HCT116 (cell line): ENCODE measurements at regions not wholly inside any gene's neighbourhood (a gene's known extent, or its start where the extent isn't known, plus 50 kb on each side); places are given as distances from the start of the nearest gene placed in this dataset.

ENCODE experiments used
- ATAC-seq: fragments of 200-7000 bp; cut with Tn5 transposase; 2 replicates; pipeline ENCODE4 v1.9.1; 2020; ENCODE audit warnings: mild to moderate bottlenecking, moderate library complexity
- BruUV-seq: library from RNA; stranded (reverse); fragments of 400-500 nt; replicated peaks from 2 replicates; lab custom pipeline; 2021; lab: Mats Ljungman, UMichigan
- CTCF ChIA-PET: fragments of 300-600 bp; sonication (Branson Sonifier 250); formaldehyde crosslinking; loops from one replicate; lab custom pipeline; 2021; ENCODE audit warnings: antibody characterized with exemption; lab: Charles Lee
- POLR2A ChIA-PET: fragments of 300-600, 350-600 bp; sonication (Branson Sonifier 250); formaldehyde crosslinking; loops from one replicate; lab custom pipeline; 2021; ENCODE audit warnings: antibody characterized with exemption; lab: Charles Lee
- RAD21 ChIA-PET, 2 experiments: fragments of 300-600 bp; sonication (Branson Sonifier 250); formaldehyde crosslinking; loops; one replicate each; lab custom pipeline; 2023; ENCODE audit warnings: low total read pairs in 2 of 2; ENCODE audit not compliant: uncharacterized antibody in 2 of 2, unreplicated experiment in 2 of 2, low non-redundant PET in 1 of 2; lab: Charles Lee
- DNase-seq: peaks from one replicate; pipeline ENCODE4 v3.0.0-alpha.2; 2010; ENCODE audit warnings: low read depth, low spot score
- H2AFZ ChIP-seq: fragments of 200-600 bp; shearing (Covaris generic), sonication (generic); 2 replicates; pipeline ENCODE4 v1.6.1; 2017; ENCODE audit warnings: low read depth, mixed run types, mixed read lengths, antibody characterized with exemption, low read length; ENCODE audit not compliant: poor library complexity, severe bottlenecking
- H3K27ac ChIP-seq: 2 replicates; pipeline ENCODE4 v1.5.1; 2012; ENCODE audit warnings: low read depth, low read length
- H3K27me3 ChIP-seq: fragments of 200-600 bp; sonication (generic); 2 replicates; pipeline ENCODE4 v1.6.1; 2016; ENCODE audit warnings: mixed run types, low read length, mixed read lengths; ENCODE audit not compliant: insufficient read depth
- H3K36me3 ChIP-seq, 2 experiments: fragments of 200-500 bp in 1 of 2; fragments of 200-600 bp in 1 of 2; sonication (Bioruptor generic) in 1 of 2; sonication (generic) in 1 of 2; 2 replicates each; pipeline versions ENCODE4 v1.5.1 to v1.6.1; 2014 to 2016; ENCODE audit warnings: low read length in 2 of 2, inconsistent platforms in 1 of 2, mixed read lengths in 1 of 2, mixed run types in 1 of 2; ENCODE audit not compliant: insufficient read depth in 2 of 2, control insufficient read depth in 1 of 2
- H3K4me1 ChIP-seq, 2 experiments: fragments of 200-600 bp in 1 of 2; sonication (generic) in 1 of 2; 2 replicates each; pipeline versions ENCODE4 v1.5.1 to v1.6.1; 2012 to 2017; ENCODE audit warnings: low read length in 2 of 2, inconsistent platforms in 1 of 2, mild to moderate bottlenecking in 1 of 2, mixed read lengths in 1 of 2, mixed run types in 1 of 2, moderate library complexity in 1 of 2; ENCODE audit not compliant: insufficient read depth in 2 of 2, control insufficient read depth in 1 of 2
- H3K4me2 ChIP-seq: fragments of 200-600 bp; sonication (generic); 2 replicates; pipeline ENCODE4 v1.6.1; 2017; ENCODE audit warnings: mixed run types, low read length, mixed read lengths
- H3K4me3 ChIP-seq, 2 experiments: fragments of 200-600 bp in 1 of 2; sonication (generic) in 1 of 2; replicated peaks in 1 of 2; 2 replicates each; pipeline ENCODE4 v1.5.1; 2011 to 2016; ENCODE audit warnings: low read length in 2 of 2, control low read depth in 1 of 2, low read depth in 1 of 2, mild to moderate bottlenecking in 1 of 2, mixed read lengths in 1 of 2, mixed run types in 1 of 2
- H3K79me2 ChIP-seq: fragments of 200-600 bp; sonication (generic); 2 replicates; pipeline ENCODE4 v1.6.1; 2017; ENCODE audit warnings: mild to moderate bottlenecking, mixed run types, low read length, moderate library complexity, mixed read lengths; ENCODE audit not compliant: insufficient read depth
- H3K9ac ChIP-seq: fragments of 200-600 bp; sonication (generic); 2 replicates; pipeline ENCODE4 v1.6.1; 2016; ENCODE audit warnings: low read length, mixed read lengths
- H3K9me2 ChIP-seq: fragments of 200-600 bp; sonication (generic), shearing (Covaris generic); 2 replicates; pipeline ENCODE4 v1.6.1; 2017; ENCODE audit warnings: mixed run types, mild to moderate bottlenecking, moderate library complexity; ENCODE audit not compliant: insufficient read depth
- H3K9me3 ChIP-seq, 2 experiments: fragments of 200-500 bp in 1 of 2; fragments of 200-600 bp in 1 of 2; sonication (Bioruptor generic) in 1 of 2; sonication (generic) in 1 of 2; 2 replicates each; pipeline ENCODE4 v1.6.1; 2014 to 2017; ENCODE audit warnings: low read length in 2 of 2, mixed read lengths in 2 of 2, inconsistent platforms in 1 of 2, low read depth in 1 of 2, mild to moderate bottlenecking in 1 of 2, mixed run types in 1 of 2, moderate library complexity in 1 of 2; ENCODE audit not compliant: control insufficient read depth in 1 of 2, insufficient read depth in 1 of 2
- H4K20me1 ChIP-seq: fragments of 200-600 bp; sonication (generic), shearing (Covaris generic); 2 replicates; pipeline ENCODE4 v1.6.1; 2017; ENCODE audit warnings: mixed run types, mild to moderate bottlenecking, moderate library complexity; ENCODE audit not compliant: insufficient read depth
- CBX3 ChIP-seq: IDR thresholded peaks from 2 replicates; pipeline ENCODE4 v1.6.1; 2012; ENCODE audit warnings: low read depth
- EGR1 ChIP-seq: IDR thresholded peaks from 2 replicates; pipeline ENCODE4 v1.6.1; 2012; ENCODE audit warnings: low read depth
- EZH2 ChIP-seq: fragments of 200-600 bp; sonication (generic); IDR thresholded peaks from 2 replicates; pipeline ENCODE4 v1.6.1; 2017; ENCODE audit warnings: antibody characterized with exemption, mixed run types
- EZH2phosphoT487 ChIP-seq: fragments of 200-600 bp; IDR thresholded peaks from 2 replicates; pipeline ENCODE4 v1.6.1; 2018; ENCODE audit warnings: antibody characterized with exemption, borderline replicate concordance
- FOSL1 ChIP-seq: IDR thresholded peaks from 2 replicates; pipeline ENCODE4 v1.6.1; 2012; ENCODE audit warnings: low read depth
- SIN3A ChIP-seq: IDR thresholded peaks from 2 replicates; pipeline ENCODE4 v1.6.1; 2012; ENCODE audit warnings: low read depth
- SP1 ChIP-seq: IDR thresholded peaks from 2 replicates; pipeline ENCODE4 v1.6.1; 2012; ENCODE audit warnings: low read depth
- SRF ChIP-seq: IDR thresholded peaks from 2 replicates; pipeline ENCODE4 v1.6.1; 2012; ENCODE audit warnings: low read depth
- TCF7L2 ChIP-seq: IDR thresholded peaks from 2 replicates; pipeline ENCODE4 v1.7.0; 2011; ENCODE audit warnings: borderline replicate concordance, inconsistent platforms; ENCODE audit not compliant: insufficient read depth, insufficient read length; ENCODE audit errors: extremely low read depth
- YY1 ChIP-seq: IDR thresholded peaks from 2 replicates; pipeline ENCODE4 v1.6.1; 2011; ENCODE audit warnings: low read length, low read depth, moderate library complexity, mild to moderate bottlenecking; ENCODE audit not compliant: insufficient replicate concordance; ENCODE audit errors: extremely low read depth
- ZFX ChIP-seq: fragments of 450-650 bp; IDR thresholded peaks from 2 replicates; pipeline ENCODE4 v1.6.1; 2017
- ZNF274 ChIP-seq: fragments of 200-500 bp; sonication (Bioruptor generic); IDR thresholded peaks from 2 replicates; pipeline ENCODE4 v1.6.1; 2014; ENCODE audit warnings: mild to moderate bottlenecking, low read depth, low read length, inconsistent platforms
- intact Hi-C: fragments of 100-400 bp; cut with micrococcal nuclease; formaldehyde crosslinking; loops from 2 replicates; pipeline ENCODE4 v1.10.0; 2022
- TF ChIP-seq, protein P1 (sequence below): IDR thresholded peaks from 2 replicates; pipeline ENCODE4 v1.6.1; 2012; ENCODE audit warnings: low read depth
- TF ChIP-seq, protein P2 (sequence below): IDR thresholded peaks from 2 replicates; pipeline ENCODE4 v1.6.1; 2012
- TF ChIP-seq, protein P3 (sequence below): IDR thresholded peaks from 2 replicates; pipeline ENCODE4 v1.6.1; 2012
- TF ChIP-seq, protein P4 (sequence below), 3 experiments: fragments of 200-600 bp in 1 of 3; sonication (generic) in 1 of 3; IDR thresholded peaks in 2 of 3; conservative IDR thresholded peaks in 1 of 3; 2 replicates each; pipeline ENCODE4 v1.5.1; 2012 to 2017; ENCODE audit warnings: low read depth in 2 of 3, low read length in 2 of 3, antibody characterized with exemption in 1 of 3, borderline replicate concordance in 1 of 3, control low read depth in 1 of 3, mild to moderate bottlenecking in 1 of 3, mixed read lengths in 1 of 3, mixed run types in 1 of 3, moderate library complexity in 1 of 3; ENCODE audit not compliant: insufficient read depth in 1 of 3
- TF ChIP-seq, protein P5 (sequence below): IDR thresholded peaks from 2 replicates; pipeline ENCODE4 v1.6.1; 2011; ENCODE audit warnings: mild to moderate bottlenecking, low read length, moderate library complexity; ENCODE audit not compliant: insufficient replicate concordance; ENCODE audit errors: extremely low read depth

DNA sequence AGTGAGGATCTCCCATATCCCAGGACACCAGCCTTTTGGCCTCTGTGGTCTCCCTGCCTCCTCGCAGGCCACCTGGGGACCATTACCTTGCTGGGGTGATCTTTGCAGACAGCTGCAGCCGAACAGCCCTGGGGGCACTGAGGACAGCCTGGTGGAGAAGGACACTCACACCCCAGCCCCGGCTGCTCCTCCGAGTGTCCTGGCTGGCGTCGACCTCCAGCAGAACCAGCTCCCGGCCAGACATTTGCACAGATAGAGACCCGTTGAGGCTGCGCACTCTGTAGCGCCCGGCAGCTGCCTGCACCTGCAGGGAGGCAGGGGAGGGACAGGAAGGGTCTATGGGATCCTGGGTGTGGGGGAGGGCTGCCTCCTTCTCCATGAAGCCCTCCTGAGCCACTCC, 90.3 kb downstream of the RMI2 start:
- Histone ChIP-seq H3K27me3 (no peaks in the 10 kb centered on the region), H3K9ac (no peak overlapping the region), H3K4me3 (no peak overlapping the region), H3K79me2 (no peaks in the 10 kb centered on the region), H3K9me2 (no peaks in the 10 kb centered on the region), H3K27ac (no peak overlapping the region), H3K4me2 (no peak overlapping the region), H3K4me1 (no peaks in the 10 kb centered on the region), H3K9me3 (peaks cover 6 to 9% of the 10 kb centered on the region in 2 experiments; a peak in 2 of 4 replicates), H2AFZ (no peak overlapping the region), H4K20me1 (no peaks in the 10 kb centered on the region), H3K36me3 (no peaks in the 10 kb centered on the region)
- ChIA-PET POLR2A (no interaction called here), RAD21 (no interaction called here), CTCF (interaction anchor here (1.2 kb wide), 1 partner anchor 27 kb away, joined by 4 read pairs; no protein-coding TSS in a partner anchor)
- no peak for DNase-seq
- intact Hi-C loops, result no loop called here
- ATAC-seq, result no peak
- BruUV-seq, result no TSS peak
- no peak for TF ChIP-seq EZH2
- TF ChIP-seq, protein P1, sequence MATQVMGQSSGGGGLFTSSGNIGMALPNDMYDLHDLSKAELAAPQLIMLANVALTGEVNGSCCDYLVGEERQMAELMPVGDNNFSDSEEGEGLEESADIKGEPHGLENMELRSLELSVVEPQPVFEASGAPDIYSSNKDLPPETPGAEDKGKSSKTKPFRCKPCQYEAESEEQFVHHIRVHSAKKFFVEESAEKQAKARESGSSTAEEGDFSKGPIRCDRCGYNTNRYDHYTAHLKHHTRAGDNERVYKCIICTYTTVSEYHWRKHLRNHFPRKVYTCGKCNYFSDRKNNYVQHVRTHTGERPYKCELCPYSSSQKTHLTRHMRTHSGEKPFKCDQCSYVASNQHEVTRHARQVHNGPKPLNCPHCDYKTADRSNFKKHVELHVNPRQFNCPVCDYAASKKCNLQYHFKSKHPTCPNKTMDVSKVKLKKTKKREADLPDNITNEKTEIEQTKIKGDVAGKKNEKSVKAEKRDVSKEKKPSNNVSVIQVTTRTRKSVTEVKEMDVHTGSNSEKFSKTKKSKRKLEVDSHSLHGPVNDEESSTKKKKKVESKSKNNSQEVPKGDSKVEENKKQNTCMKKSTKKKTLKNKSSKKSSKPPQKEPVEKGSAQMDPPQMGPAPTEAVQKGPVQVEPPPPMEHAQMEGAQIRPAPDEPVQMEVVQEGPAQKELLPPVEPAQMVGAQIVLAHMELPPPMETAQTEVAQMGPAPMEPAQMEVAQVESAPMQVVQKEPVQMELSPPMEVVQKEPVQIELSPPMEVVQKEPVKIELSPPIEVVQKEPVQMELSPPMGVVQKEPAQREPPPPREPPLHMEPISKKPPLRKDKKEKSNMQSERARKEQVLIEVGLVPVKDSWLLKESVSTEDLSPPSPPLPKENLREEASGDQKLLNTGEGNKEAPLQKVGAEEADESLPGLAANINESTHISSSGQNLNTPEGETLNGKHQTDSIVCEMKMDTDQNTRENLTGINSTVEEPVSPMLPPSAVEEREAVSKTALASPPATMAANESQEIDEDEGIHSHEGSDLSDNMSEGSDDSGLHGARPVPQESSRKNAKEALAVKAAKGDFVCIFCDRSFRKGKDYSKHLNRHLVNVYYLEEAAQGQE, result no peak
- TF ChIP-seq EZH2phosphoT487, result no peak
- TF ChIP-seq TCF7L2, result no peak
- no peak for TF ChIP-seq SIN3A
- no peak for TF ChIP-seq EGR1
- no peak for TF ChIP-seq ZNF274
- TF ChIP-seq, protein P2, sequence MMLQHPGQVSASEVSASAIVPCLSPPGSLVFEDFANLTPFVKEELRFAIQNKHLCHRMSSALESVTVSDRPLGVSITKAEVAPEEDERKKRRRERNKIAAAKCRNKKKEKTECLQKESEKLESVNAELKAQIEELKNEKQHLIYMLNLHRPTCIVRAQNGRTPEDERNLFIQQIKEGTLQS, result no peak
- no peak for TF ChIP-seq FOSL1
- TF ChIP-seq, protein P3, sequence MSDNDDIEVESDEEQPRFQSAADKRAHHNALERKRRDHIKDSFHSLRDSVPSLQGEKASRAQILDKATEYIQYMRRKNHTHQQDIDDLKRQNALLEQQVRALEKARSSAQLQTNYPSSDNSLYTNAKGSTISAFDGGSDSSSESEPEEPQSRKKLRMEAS, result no peak
- TF ChIP-seq ZFX, result no peak
- no peak for TF ChIP-seq SRF
- TF ChIP-seq CBX3, result no peak
- TF ChIP-seq, protein P4, sequence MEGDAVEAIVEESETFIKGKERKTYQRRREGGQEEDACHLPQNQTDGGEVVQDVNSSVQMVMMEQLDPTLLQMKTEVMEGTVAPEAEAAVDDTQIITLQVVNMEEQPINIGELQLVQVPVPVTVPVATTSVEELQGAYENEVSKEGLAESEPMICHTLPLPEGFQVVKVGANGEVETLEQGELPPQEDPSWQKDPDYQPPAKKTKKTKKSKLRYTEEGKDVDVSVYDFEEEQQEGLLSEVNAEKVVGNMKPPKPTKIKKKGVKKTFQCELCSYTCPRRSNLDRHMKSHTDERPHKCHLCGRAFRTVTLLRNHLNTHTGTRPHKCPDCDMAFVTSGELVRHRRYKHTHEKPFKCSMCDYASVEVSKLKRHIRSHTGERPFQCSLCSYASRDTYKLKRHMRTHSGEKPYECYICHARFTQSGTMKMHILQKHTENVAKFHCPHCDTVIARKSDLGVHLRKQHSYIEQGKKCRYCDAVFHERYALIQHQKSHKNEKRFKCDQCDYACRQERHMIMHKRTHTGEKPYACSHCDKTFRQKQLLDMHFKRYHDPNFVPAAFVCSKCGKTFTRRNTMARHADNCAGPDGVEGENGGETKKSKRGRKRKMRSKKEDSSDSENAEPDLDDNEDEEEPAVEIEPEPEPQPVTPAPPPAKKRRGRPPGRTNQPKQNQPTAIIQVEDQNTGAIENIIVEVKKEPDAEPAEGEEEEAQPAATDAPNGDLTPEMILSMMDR (IDR thresholded peaks at IDR 0.05 in 2 of 3, conservative IDR thresholded peaks at IDR 0.05 in 1 of 3; ENCODE audit: borderline replicate concordance in 1 of 3, insufficient read depth in 1 of 3, low read depth in 2 of 3, low read length in 2 of 3), result no peak
- no peak for TF ChIP-seq SP1
- TF ChIP-seq, protein P5, sequence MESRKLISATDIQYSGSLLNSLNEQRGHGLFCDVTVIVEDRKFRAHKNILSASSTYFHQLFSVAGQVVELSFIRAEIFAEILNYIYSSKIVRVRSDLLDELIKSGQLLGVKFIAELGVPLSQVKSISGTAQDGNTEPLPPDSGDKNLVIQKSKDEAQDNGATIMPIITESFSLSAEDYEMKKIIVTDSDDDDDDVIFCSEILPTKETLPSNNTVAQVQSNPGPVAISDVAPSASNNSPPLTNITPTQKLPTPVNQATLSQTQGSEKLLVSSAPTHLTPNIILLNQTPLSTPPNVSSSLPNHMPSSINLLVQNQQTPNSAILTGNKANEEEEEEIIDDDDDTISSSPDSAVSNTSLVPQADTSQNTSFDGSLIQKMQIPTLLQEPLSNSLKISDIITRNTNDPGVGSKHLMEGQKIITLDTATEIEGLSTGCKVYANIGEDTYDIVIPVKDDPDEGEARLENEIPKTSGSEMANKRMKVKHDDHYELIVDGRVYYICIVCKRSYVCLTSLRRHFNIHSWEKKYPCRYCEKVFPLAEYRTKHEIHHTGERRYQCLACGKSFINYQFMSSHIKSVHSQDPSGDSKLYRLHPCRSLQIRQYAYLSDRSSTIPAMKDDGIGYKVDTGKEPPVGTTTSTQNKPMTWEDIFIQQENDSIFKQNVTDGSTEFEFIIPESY, result no peak
- TF ChIP-seq YY1, result no peak
